WTC11 (cell line): ENCODE measurements at regions not wholly inside any gene's neighbourhood (a gene's known extent, or its start where the extent isn't known, plus 50 kb on each side); places are given as distances from the start of the nearest gene placed in this dataset.
"Not testable (repeated sequence)": the region's sequence is repeated elsewhere in the genome, so short reads cannot be mapped to it uniquely, and the experiment has no call there.

Source experiments
- ATAC-seq: fragments of 200-7000 bp; cut with Tn5 transposase; 2 replicates; pipeline ENCODE4 v1.10.0; 2021; ENCODE audit warnings: mild to moderate bottlenecking, moderate library complexity
- CTCF ChIA-PET: fragments of 300-600 bp; sonication (Branson Sonifier 250); formaldehyde crosslinking; loops from one replicate; lab custom pipeline; 2021; ENCODE audit warnings: antibody characterized with exemption; lab: Charles Lee
- POLR2A ChIA-PET: fragments of 350-600 bp; sonication (Branson Sonifier 250); formaldehyde crosslinking; loops from one replicate; lab custom pipeline; 2021; ENCODE audit warnings: antibody characterized with exemption; lab: Charles Lee
- DNase-seq: peaks from one replicate; pipeline ENCODE4 v3.0.0; 2021; ENCODE audit warnings: low spot score
- H3K27ac Mint-ChIP-seq: 2 replicates; pipeline ENCODE4 v1.8.0; 2021; ENCODE audit warnings: mixed read lengths
- H3K27me3 Mint-ChIP-seq: 2 replicates; pipeline ENCODE4 v1.8.0; 2021; ENCODE audit warnings: low read depth, mild to moderate bottlenecking, moderate library complexity, mixed read lengths
- H3K36me3 Mint-ChIP-seq: 2 replicates; pipeline ENCODE4 v1.8.0; 2021; ENCODE audit warnings: mixed read lengths
- H3K4me1 Mint-ChIP-seq: 2 replicates; pipeline ENCODE4 v1.8.0; 2022; ENCODE audit warnings: mixed read lengths
- H3K4me3 Mint-ChIP-seq: 2 replicates; pipeline ENCODE4 v1.8.0; 2021; ENCODE audit warnings: mild to moderate bottlenecking, moderate library complexity, mixed read lengths
- H3K9me3 Mint-ChIP-seq: 2 replicates; pipeline ENCODE4 v1.8.0; 2021; ENCODE audit warnings: mixed read lengths
- CBFB ChIP-seq: sonication (generic); formaldehyde crosslinking; IDR thresholded peaks from 2 replicates; pipeline ENCODE4 v1.8.1; 2022; ENCODE audit warnings: mild to moderate bottlenecking, low read depth, missing genetic modification reagents
- ETV6 ChIP-seq: sonication (generic); formaldehyde crosslinking; IDR thresholded peaks from 2 replicates; pipeline ENCODE4 v1.8.1; 2022; ENCODE audit warnings: mild to moderate bottlenecking, missing genetic modification reagents
- FOXJ3 ChIP-seq: sonication (generic); formaldehyde crosslinking; IDR thresholded peaks from 2 replicates; pipeline ENCODE4 v1.9.0; 2021; ENCODE audit warnings: missing genetic modification reagents, mild to moderate bottlenecking, borderline replicate concordance
- JAZF1 ChIP-seq: fragments of 250-450 bp; sonication (Bioruptor Pico); IDR thresholded peaks from 2 replicates; pipeline ENCODE4 v1.9.0; 2021; ENCODE audit warnings: moderate library complexity, mild to moderate bottlenecking, inconsistent platforms
- KAT7 ChIP-seq: sonication (generic); formaldehyde crosslinking; IDR thresholded peaks from 2 replicates; pipeline ENCODE4 v1.8.1; 2023; ENCODE audit warnings: missing genetic modification reagents, mild to moderate bottlenecking, borderline replicate concordance
- MYBL2 ChIP-seq: sonication (generic); formaldehyde crosslinking; IDR thresholded peaks from 2 replicates; pipeline ENCODE4 v1.8.1; 2023; ENCODE audit warnings: mild to moderate bottlenecking, moderate library complexity, missing genetic modification reagents
- NFATC4 ChIP-seq: fragments of 250-450 bp; sonication (Bioruptor Pico); IDR thresholded peaks from 2 replicates; pipeline ENCODE4 v1.9.0; 2021; ENCODE audit warnings: mild to moderate bottlenecking
- NFE2L1 ChIP-seq: sonication (generic); formaldehyde crosslinking; IDR thresholded peaks from 2 replicates; pipeline ENCODE4 v1.8.1; 2023; ENCODE audit warnings: missing genetic modification reagents
- RELA ChIP-seq: sonication (generic); formaldehyde crosslinking; IDR thresholded peaks from 2 replicates; pipeline ENCODE4 v1.8.1; 2022; ENCODE audit warnings: missing genetic modification reagents, mild to moderate bottlenecking, borderline replicate concordance
- RORB ChIP-seq: fragments of 250-450 bp; sonication (Bioruptor Pico); IDR thresholded peaks from 2 replicates; pipeline ENCODE4 v1.9.0; 2021; ENCODE audit warnings: mild to moderate bottlenecking
- SOX15 ChIP-seq: fragments of 250-450 bp; sonication (Bioruptor Pico); IDR thresholded peaks from 2 replicates; pipeline ENCODE4 v1.9.0; 2021; ENCODE audit warnings: mild to moderate bottlenecking
- ZNF219 ChIP-seq: sonication (generic); formaldehyde crosslinking; IDR thresholded peaks from 2 replicates; pipeline ENCODE4 v1.8.0; 2023; ENCODE audit warnings: missing genetic modification reagents, mild to moderate bottlenecking, borderline replicate concordance
- ZNF263 ChIP-seq: sonication (generic); formaldehyde crosslinking; IDR thresholded peaks from 2 replicates; pipeline ENCODE4 v1.8.1; 2022; ENCODE audit warnings: low read depth, mild to moderate bottlenecking, moderate library complexity, missing genetic modification reagents
- TF ChIP-seq, protein P1 (sequence below): fragments of 250-450 bp; sonication (Bioruptor Pico); IDR thresholded peaks from 2 replicates; pipeline ENCODE4 v1.8.0; 2021; ENCODE audit warnings: mild to moderate bottlenecking
- TF ChIP-seq, protein P2 (sequence below): sonication (generic); formaldehyde crosslinking; IDR thresholded peaks from 2 replicates; pipeline ENCODE4 v1.8.1; 2023; ENCODE audit warnings: mild to moderate bottlenecking, missing genetic modification reagents, moderate library complexity
- TF ChIP-seq, protein P3 (sequence below): sonication (generic); formaldehyde crosslinking; IDR thresholded peaks from 2 replicates; pipeline ENCODE4 v1.8.1; 2022; ENCODE audit warnings: low read depth, missing genetic modification reagents, borderline replicate concordance
- TF ChIP-seq, protein P4 (sequence below): fragments of 250-450 bp; sonication (Bioruptor Pico); IDR thresholded peaks from 2 replicates; pipeline ENCODE4 v1.9.0; 2021; ENCODE audit warnings: mild to moderate bottlenecking
- TF ChIP-seq, protein P5 (sequence below): sonication (generic); formaldehyde crosslinking; IDR thresholded peaks from 2 replicates; pipeline ENCODE4 v1.8.0; 2022; ENCODE audit warnings: mild to moderate bottlenecking, missing genetic modification reagents

DNA sequence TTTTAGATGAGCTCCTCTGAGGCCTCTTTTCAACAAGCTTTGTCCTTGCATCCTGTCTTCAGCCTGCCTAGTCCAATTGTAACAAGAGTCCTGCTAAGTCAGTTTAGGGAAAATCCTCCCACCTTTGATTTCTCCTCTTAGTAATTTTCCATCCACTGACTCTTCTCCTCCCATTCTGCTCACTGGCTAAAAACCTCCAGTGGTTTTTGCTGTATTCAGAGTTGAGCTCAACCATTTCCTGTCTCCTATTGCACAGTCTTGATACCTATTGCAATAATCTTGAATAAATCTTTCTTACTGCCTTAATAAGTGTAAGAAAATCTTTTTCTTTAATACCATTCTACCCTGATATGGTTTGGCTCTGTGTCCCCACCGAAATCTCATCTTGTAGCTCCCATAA lies 117.8 kb upstream of the ENPP6 start:
- H3K27me3 Mint-ChIP-seq = no peaks in the 10 kb centered on the region
- POLR2A ChIA-PET = no interaction called here
- no peak overlapping the region for H3K27ac Mint-ChIP-seq

DNA sequence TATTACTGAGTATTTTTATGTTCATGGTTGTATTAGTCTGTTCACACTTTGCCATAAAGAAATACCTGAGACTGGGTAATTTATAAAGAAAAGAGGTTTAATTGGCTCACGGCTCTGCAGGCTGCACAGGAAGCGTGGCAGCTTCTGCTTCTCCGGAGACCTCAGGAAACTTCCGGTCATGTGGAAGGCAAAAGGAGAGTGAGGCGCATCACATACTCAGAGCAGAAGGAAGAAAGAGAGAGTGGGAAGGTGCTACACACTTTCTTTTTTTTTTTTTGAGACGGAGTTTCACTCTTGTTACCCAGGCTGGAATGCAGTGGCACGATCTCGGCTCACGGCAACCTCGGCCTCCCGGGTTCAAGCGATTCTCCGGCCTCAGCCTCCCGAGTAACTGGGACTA lies 115.8 kb upstream of the ENPP6 start:
- CTCF ChIA-PET, H3K4me3 Mint-ChIP-seq: not testable (repeated sequence)
- H3K4me1 Mint-ChIP-seq = peaks cover 15% of the 10 kb centered on the region

More for the DNA sequence above, 117.8 kb upstream of the ENPP6 start:
- peaks cover 12% of the 10 kb centered on the region for H3K9me3 Mint-ChIP-seq
- TF ChIP-seq ZNF219 (CRISPR knock-in tag) (no peak), ETV6 (no peak), NFE2L1 (CRISPR knock-in tag) (no peak), JAZF1 (CRISPR knock-in tag) (no peak), MYBL2 (no peak), ZNF263 (no peak), NFATC4 (no peak), CBFB (CRISPR knock-in tag) (no peak), RORB (CRISPR knock-in tag) (no peak), FOXJ3 (no peak)
- TF ChIP-seq, protein P1, sequence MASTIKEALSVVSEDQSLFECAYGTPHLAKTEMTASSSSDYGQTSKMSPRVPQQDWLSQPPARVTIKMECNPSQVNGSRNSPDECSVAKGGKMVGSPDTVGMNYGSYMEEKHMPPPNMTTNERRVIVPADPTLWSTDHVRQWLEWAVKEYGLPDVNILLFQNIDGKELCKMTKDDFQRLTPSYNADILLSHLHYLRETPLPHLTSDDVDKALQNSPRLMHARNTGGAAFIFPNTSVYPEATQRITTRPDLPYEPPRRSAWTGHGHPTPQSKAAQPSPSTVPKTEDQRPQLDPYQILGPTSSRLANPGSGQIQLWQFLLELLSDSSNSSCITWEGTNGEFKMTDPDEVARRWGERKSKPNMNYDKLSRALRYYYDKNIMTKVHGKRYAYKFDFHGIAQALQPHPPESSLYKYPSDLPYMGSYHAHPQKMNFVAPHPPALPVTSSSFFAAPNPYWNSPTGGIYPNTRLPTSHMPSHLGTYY = no peak
- TF ChIP-seq, protein P2, sequence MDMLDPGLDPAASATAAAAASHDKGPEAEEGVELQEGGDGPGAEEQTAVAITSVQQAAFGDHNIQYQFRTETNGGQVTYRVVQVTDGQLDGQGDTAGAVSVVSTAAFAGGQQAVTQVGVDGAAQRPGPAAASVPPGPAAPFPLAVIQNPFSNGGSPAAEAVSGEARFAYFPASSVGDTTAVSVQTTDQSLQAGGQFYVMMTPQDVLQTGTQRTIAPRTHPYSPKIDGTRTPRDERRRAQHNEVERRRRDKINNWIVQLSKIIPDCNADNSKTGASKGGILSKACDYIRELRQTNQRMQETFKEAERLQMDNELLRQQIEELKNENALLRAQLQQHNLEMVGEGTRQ (CRISPR knock-in tag) = no peak
- TF ChIP-seq, protein P3, sequence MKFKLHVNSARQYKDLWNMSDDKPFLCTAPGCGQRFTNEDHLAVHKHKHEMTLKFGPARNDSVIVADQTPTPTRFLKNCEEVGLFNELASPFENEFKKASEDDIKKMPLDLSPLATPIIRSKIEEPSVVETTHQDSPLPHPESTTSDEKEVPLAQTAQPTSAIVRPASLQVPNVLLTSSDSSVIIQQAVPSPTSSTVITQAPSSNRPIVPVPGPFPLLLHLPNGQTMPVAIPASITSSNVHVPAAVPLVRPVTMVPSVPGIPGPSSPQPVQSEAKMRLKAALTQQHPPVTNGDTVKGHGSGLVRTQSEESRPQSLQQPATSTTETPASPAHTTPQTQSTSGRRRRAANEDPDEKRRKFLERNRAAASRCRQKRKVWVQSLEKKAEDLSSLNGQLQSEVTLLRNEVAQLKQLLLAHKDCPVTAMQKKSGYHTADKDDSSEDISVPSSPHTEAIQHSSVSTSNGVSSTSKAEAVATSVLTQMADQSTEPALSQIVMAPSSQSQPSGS = no peak
- TF ChIP-seq, protein P4, sequence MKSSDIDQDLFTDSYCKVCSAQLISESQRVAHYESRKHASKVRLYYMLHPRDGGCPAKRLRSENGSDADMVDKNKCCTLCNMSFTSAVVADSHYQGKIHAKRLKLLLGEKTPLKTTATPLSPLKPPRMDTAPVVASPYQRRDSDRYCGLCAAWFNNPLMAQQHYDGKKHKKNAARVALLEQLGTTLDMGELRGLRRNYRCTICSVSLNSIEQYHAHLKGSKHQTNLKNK (CRISPR knock-in tag) = no peak
- CTCF ChIA-PET = interaction anchor here (1.4 kb wide), 1 partner anchor 54 kb away, joined by 3 read pairs; no protein-coding TSS in a partner anchor
- no peak for DNase-seq
- peaks cover 15% of the 10 kb centered on the region for H3K4me1 Mint-ChIP-seq
- no peak overlapping the region for H3K4me3 Mint-ChIP-seq
- ATAC-seq = no peak
- H3K36me3 Mint-ChIP-seq = 0 out of 2 replicates have a peak, but pooled peaks cover 5% of the 10 kb centered on the region

DNA sequence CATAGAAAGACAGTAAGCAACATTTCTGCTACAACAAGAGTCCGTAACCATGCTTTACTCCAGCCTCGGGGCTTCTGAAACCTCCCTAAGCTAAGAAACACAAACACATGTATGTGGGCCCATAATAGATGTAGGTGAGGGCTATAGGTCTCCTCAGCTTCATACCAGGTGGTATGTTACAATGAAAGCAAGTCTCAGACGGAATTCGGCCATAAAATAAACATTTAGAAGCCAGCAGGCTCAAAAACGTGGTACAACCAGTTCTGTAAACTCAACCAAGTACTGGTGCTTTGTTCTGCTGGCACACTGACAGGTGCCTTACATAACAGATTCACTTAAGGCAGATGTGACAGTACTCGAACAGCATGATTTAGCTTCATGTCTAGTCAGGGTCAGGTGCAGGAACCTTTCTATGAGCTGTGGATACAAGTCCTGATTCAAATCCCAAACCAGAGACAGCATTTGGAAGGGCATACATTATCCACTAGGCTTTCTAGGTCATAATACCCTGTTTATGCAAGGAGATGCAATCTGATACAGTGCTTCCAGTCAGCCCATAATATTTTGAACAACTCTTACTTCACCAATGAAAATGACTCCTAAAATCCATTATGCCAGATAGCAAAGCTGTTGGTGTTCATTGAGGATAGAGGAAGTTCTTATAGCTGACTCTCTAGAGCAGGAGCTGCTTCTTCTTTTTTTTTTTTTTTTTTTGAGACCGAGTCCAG lies 113.8 kb upstream of the ENPP6 start:
- TF ChIP-seq KAT7 = no peak
- no peak for TF ChIP-seq RELA (CRISPR knock-in tag)
- TF ChIP-seq SOX15 (CRISPR knock-in tag) = no peak
- TF ChIP-seq, protein P5, sequence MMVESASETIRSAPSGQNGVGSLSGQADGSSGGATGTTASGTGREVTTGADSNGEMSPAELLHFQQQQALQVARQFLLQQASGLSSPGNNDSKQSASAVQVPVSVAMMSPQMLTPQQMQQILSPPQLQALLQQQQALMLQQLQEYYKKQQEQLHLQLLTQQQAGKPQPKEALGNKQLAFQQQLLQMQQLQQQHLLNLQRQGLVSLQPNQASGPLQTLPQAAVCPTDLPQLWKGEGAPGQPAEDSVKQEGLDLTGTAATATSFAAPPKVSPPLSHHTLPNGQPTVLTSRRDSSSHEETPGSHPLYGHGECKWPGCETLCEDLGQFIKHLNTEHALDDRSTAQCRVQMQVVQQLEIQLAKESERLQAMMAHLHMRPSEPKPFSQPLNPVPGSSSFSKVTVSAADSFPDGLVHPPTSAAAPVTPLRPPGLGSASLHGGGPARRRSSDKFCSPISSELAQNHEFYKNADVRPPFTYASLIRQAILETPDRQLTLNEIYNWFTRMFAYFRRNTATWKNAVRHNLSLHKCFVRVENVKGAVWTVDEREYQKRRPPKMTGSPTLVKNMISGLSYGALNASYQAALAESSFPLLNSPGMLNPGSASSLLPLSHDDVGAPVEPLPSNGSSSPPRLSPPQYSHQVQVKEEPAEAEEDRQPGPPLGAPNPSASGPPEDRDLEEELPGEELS (CRISPR knock-in tag) = no peak
- ATAC-seq = no peak
- POLR2A ChIA-PET = interaction anchor here (1.0 kb wide), 1 partner anchor 10 kb away, joined by 3 read pairs; no protein-coding TSS in a partner anchor
- Mint-ChIP-seq H3K4me3 (no peak overlapping the region), H3K4me1 (peaks cover 24% of the 10 kb centered on the region), H3K36me3 (no peaks in the 10 kb centered on the region), H3K27ac (no peak overlapping the region; the same call in 1 of the 2 replicates), H3K9me3 (no peaks in the 10 kb centered on the region; the same call in 1 of the 2 replicates), H3K27me3 (no peaks in the 10 kb centered on the region)
- DNase-seq = no peak
- CTCF ChIA-PET = no interaction called here

More for the DNA sequence above, 115.8 kb upstream of the ENPP6 start:
- POLR2A ChIA-PET, DNase-seq, H3K9me3 Mint-ChIP-seq, H3K27ac Mint-ChIP-seq, H3K36me3 Mint-ChIP-seq, ATAC-seq, H3K27me3 Mint-ChIP-seq: not testable (repeated sequence)

DNA sequence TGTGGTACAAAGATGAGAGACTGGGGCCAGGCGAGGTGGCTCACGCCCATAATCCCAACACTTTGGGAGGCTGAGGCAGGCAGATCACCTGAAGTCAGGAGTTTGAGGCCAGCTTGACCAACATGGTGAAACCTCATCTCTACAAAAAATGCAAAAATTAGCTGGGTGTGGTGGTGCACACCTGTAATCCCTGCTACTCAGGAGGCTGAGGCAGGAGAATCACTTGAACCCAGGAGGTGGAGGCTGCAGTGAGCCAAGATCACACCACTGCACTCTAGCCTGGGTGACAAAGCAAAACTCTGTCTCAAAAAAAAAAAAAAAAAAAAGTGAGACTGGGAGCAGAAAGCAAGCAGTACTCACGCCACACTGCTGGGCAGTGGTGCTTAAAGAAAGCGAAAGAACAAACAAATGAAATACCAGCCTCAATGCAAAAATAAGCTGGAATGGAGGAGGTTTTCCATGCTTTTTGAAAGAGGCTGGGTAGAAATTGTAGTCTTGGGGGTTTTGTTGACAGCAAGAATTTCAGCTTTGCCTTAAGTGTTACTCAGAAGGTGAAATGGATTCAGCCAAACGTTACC lies 112.9 kb upstream of the ENPP6 start:
- DNase-seq, H3K36me3 Mint-ChIP-seq, ATAC-seq, CTCF ChIA-PET, H3K27ac Mint-ChIP-seq, H3K4me3 Mint-ChIP-seq, H3K27me3 Mint-ChIP-seq, H3K9me3 Mint-ChIP-seq: not testable (repeated sequence)
- POLR2A ChIA-PET = interaction anchor here (1.0 kb wide), 1 partner anchor 11 kb away, joined by 3 read pairs; no protein-coding TSS in a partner anchor
- H3K4me1 Mint-ChIP-seq = peaks cover 23% of the 10 kb centered on the region
